Mesothelial cell of epicardium (in vitro differentiated cells): ENCODE measurements at regions not wholly inside any gene's neighbourhood (a gene's known extent, or its start where the extent isn't known, plus 50 kb on each side); places are given as distances from the start of the nearest gene placed in this dataset.
"Not testable (repeated sequence)": the region's sequence is repeated elsewhere in the genome, so short reads cannot be mapped to it uniquely, and the experiment has no call there.

Experiments
- DNase-seq, 2 experiments: peaks; one replicate each; pipeline ENCODE4 v3.0.0; 2021; ENCODE audit warnings: low spot score in 2 of 2; ENCODE audit not compliant: unreplicated experiment in 2 of 2
- H3K27ac Mint-ChIP-seq: 2 replicates; pipeline ENCODE4 v1.8.0; 2021; ENCODE audit warnings: mixed read lengths
- H3K27me3 Mint-ChIP-seq: 2 replicates; pipeline ENCODE4 v1.8.0; 2021; ENCODE audit warnings: low read depth, mixed read lengths
- H3K36me3 Mint-ChIP-seq: 2 replicates; pipeline ENCODE4 v1.8.0; 2021; ENCODE audit warnings: mixed read lengths
- H3K4me1 Mint-ChIP-seq: 2 replicates; pipeline ENCODE4 v1.8.0; 2021; ENCODE audit warnings: mixed read lengths
- H3K4me3 Mint-ChIP-seq: 2 replicates; pipeline ENCODE4 v1.8.0; 2021; ENCODE audit warnings: mild to moderate bottlenecking, moderate library complexity, mixed read lengths
- H3K9me3 Mint-ChIP-seq: 2 replicates; pipeline ENCODE4 v1.8.0; 2021; ENCODE audit warnings: mixed read lengths
- TF ChIP-seq, protein P1 (sequence below): fragments of 200-600 bp; sonication (generic); IDR thresholded peaks from one replicate; pipeline ENCODE4 v1.5.0; 2021; ENCODE audit warnings: antibody characterized with exemption; ENCODE audit not compliant: unreplicated experiment

GRCh38 chr1:5682626-5683225 is 309.5 kb downstream of the NPHP4 start:
- TF ChIP-seq, protein P1, sequence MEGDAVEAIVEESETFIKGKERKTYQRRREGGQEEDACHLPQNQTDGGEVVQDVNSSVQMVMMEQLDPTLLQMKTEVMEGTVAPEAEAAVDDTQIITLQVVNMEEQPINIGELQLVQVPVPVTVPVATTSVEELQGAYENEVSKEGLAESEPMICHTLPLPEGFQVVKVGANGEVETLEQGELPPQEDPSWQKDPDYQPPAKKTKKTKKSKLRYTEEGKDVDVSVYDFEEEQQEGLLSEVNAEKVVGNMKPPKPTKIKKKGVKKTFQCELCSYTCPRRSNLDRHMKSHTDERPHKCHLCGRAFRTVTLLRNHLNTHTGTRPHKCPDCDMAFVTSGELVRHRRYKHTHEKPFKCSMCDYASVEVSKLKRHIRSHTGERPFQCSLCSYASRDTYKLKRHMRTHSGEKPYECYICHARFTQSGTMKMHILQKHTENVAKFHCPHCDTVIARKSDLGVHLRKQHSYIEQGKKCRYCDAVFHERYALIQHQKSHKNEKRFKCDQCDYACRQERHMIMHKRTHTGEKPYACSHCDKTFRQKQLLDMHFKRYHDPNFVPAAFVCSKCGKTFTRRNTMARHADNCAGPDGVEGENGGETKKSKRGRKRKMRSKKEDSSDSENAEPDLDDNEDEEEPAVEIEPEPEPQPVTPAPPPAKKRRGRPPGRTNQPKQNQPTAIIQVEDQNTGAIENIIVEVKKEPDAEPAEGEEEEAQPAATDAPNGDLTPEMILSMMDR = no peak
- Mint-ChIP-seq H3K27me3 (peaks cover 41% of the 10 kb centered on the region), H3K27ac (no peak overlapping the region), H3K36me3 (no peaks in the 10 kb centered on the region), H3K4me3 (no peak overlapping the region), H3K9me3 (peaks cover 9% of the 10 kb centered on the region), H3K4me1 (peaks cover 9% of the 10 kb centered on the region)
- DNase-seq = no peak

DNA sequence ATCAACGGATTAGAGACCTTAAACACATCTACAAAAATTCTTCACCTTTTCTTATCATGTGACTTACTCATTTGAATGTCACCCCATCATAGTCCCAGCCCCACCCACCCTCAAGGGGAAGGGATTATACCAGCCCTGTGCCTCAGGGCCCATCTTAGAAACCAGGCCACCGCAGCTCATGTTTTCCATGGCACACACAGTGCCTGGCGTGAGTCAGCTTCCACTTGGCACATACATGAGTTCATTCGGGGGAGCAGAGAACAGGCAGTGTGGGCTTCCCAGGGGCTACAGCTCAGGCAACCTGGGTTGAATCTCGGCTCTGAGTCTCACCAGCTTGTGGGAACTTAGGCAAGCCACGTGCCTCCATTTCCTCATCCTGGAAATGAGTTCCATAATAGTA is 310.6 kb downstream of the NPHP4 start:
- TF ChIP-seq, protein P1 = no peak
- DNase-seq = no peak
- Mint-ChIP-seq H3K27ac (no peak overlapping the region), H3K4me3 (no peak overlapping the region), H3K9me3 (peaks cover 9% of the 10 kb centered on the region), H3K36me3 (no peaks in the 10 kb centered on the region), H3K27me3 (peaks cover 50% of the 10 kb centered on the region), H3K4me1 (peaks cover 9% of the 10 kb centered on the region)

DNA sequence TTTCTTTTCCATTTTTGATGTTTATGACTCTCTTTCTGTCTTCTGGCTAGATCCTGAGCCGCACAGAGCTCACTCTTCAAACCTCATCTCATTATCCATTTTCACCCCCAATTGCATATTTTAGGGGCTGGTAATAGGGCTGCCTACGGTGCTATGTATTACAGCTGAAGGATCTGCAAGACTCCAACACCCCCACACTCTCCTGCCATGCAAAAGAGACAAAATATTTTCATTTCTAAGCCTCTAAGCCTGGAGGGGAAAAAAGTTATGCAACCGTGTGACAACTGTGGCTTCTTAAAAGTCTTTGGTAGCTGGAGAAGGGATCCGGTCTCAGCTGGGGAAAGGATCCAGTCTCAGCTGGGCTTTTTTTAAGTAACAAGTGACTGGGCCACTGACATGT is 311.6 kb downstream of the NPHP4 start:
- TF ChIP-seq, protein P1 = no peak
- Mint-ChIP-seq H3K4me3 (no peak overlapping the region), H3K27ac (no peak overlapping the region), H3K36me3 (no peaks in the 10 kb centered on the region), H3K4me1 (peaks cover 9% of the 10 kb centered on the region), H3K27me3 (peaks cover 51% of the 10 kb centered on the region), H3K9me3 (peaks cover 13% of the 10 kb centered on the region)
- DNase-seq = no peak

DNA sequence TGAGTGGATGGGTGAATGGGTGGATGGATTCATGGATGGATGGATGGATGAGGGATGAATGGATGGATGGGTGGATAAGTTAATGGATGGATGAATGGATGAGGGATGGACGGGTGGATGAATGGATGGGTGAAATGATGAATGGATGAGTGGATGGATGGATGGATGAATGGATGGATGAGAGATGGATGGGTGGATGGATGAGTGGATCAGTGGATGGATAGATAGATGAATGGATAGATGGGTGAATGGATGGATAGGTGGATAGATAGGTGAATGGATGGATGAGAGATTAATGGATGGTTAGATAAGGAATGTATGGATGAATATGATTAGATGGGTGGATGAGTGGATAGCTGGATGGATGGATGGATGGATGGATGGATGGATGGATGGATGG is 313.5 kb downstream of the NPHP4 start:
- TF ChIP-seq, protein P1 = no peak
- H3K4me1 Mint-ChIP-seq = peaks cover 9% of the 10 kb centered on the region
- H3K27me3 Mint-ChIP-seq = peaks cover 44% of the 10 kb centered on the region
- no peak overlapping the region for H3K27ac Mint-ChIP-seq
- peaks cover 26% of the 10 kb centered on the region for H3K9me3 Mint-ChIP-seq
- DNase-seq = no peak
- H3K4me3 Mint-ChIP-seq = no peak overlapping the region
- H3K36me3 Mint-ChIP-seq = peaks cover 1% of the 10 kb centered on the region

- DNase-seq, H3K36me3 Mint-ChIP-seq, H3K4me1 Mint-ChIP-seq, H3K4me3 Mint-ChIP-seq, H3K27ac Mint-ChIP-seq: not testable (repeated sequence)
- peaks cover 29% of the 10 kb centered on the region for H3K9me3 Mint-ChIP-seq
- peaks cover 27% of the 10 kb centered on the region for H3K27me3 Mint-ChIP-seq
Observed at GRCh38 chr1:5672355-5672754, 319.9 kb downstream of the NPHP4 start.

DNA sequence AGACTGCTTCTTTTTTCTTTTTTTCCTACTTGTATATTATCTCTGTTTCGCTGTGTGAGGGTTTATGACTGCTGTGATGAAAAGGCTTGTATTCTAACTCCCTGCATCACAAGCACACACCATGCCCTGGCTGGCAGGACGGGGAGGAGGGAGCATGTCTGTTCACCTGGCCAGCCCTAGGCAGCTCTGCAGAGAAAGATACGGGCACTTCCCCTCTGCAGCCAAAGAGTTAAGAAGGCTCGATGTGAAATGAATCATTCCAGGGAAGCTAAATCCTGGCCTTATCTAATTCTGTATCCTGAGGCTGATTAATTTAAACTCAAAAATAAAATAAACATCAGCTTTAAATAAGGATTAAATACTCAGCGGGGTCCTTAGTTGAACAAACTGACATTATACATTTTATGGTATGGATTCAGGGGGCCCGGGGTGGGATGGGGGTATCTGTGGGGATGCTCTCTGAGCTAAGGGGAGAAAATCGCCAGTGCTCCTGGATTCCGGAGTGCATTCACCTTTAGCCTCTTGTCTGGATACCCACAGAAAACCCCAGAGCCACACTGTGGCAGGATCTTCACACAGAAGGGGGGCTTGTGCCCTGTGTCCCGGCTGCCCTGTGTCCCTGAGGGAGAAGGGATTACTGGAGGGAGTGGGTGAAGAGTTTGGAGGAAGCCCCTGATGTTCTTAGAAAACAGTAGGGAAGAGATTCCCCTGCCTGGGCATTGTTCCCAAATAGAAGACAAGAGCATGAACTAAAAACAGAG is 321.5 kb downstream of the NPHP4 start:
- TF ChIP-seq, protein P1 = no peak
- Mint-ChIP-seq H3K4me1 (no peaks in the 10 kb centered on the region), H3K4me3 (no peak overlapping the region), H3K36me3 (peaks cover 1% of the 10 kb centered on the region), H3K27ac (no peak overlapping the region), H3K27me3 (peaks cover 28% of the 10 kb centered on the region), H3K9me3 (peaks cover 27% of the 10 kb centered on the region)
- no peak for DNase-seq
